PC-9 (cell line): ENCODE measurements at regions not wholly inside any gene's neighbourhood (a gene's known extent, or its start where the extent isn't known, plus 50 kb on each side); places are given as distances from the start of the nearest gene placed in this dataset.

ENCODE experiments used
- BruUV-seq: library from RNA; stranded (reverse); fragments of 400-500 nt; replicated peaks from 2 replicates; lab custom pipeline; 2021; lab: Mats Ljungman, UMichigan
- CTCF ChIA-PET: fragments of 300-600 bp; sonication (Branson Sonifier 250); formaldehyde crosslinking; loops from one replicate; lab custom pipeline; 2022; ENCODE audit warnings: antibody characterized with exemption; lab: Charles Lee
- POLR2A ChIA-PET: fragments of 300-600 bp; sonication (Branson Sonifier 250); formaldehyde crosslinking; loops from one replicate; lab custom pipeline; 2022; ENCODE audit warnings: antibody characterized with exemption; ENCODE audit not compliant: unreplicated experiment; lab: Charles Lee
- DNase-seq, 2 experiments: peaks; one replicate each; pipeline versions ENCODE4 v3.0.0 to v3.0.0-alpha.2; 2015 to 2022; ENCODE audit warnings: mixed read lengths in 1 of 2
- H2AFZ ChIP-seq: fragments of 200-600 bp; sonication (generic); 2 replicates; pipeline ENCODE4 v1.8.1; 2017; ENCODE audit warnings: antibody characterized with exemption
- H3F3A ChIP-seq: fragments of 200-600 bp; sonication (generic); 2 replicates; pipeline ENCODE4 v1.8.1; 2017; ENCODE audit warnings: antibody characterized with exemption, mild to moderate bottlenecking, low read depth; ENCODE audit not compliant: insufficient read depth
- H3K27ac ChIP-seq: fragments of 200-600 bp; sonication (generic); 2 replicates; pipeline ENCODE4 v1.6.1; 2016; ENCODE audit warnings: mixed run types
- H3K27me3 ChIP-seq: fragments of 200-600 bp; sonication (generic); 2 replicates; pipeline ENCODE4 v1.6.1; 2016; ENCODE audit warnings: low read depth, mixed run types; ENCODE audit not compliant: insufficient read depth
- H3K36me3 ChIP-seq: fragments of 200-600 bp; sonication (generic); 2 replicates; pipeline ENCODE4 v1.6.1; 2016; ENCODE audit warnings: low read depth, mixed run types
- H3K4me1 ChIP-seq: fragments of 200-600 bp; sonication (generic); replicated peaks from 2 replicates; pipeline ENCODE4 v1.6.1; 2016; ENCODE audit warnings: mixed run types; ENCODE audit not compliant: insufficient read depth
- H3K4me2 ChIP-seq: fragments of 200-600 bp; sonication (generic); 2 replicates; pipeline ENCODE4 v1.6.1; 2017; ENCODE audit warnings: mixed run types
- H3K4me3 ChIP-seq: fragments of 200-600 bp; sonication (generic); 2 replicates; pipeline ENCODE4 v1.6.1; 2016; ENCODE audit warnings: mixed run types
- H3K79me2 ChIP-seq: fragments of 200-600 bp; sonication (generic); 2 replicates; pipeline ENCODE4 v1.6.1; 2017; ENCODE audit warnings: low read depth, mixed run types
- H3K9me2 ChIP-seq: fragments of 200-600 bp; sonication (generic); 2 replicates; pipeline ENCODE4 v1.8.1; 2017; ENCODE audit warnings: mild to moderate bottlenecking; ENCODE audit not compliant: insufficient read depth
- H3K9me3 ChIP-seq: fragments of 200-600 bp; sonication (generic); 2 replicates; pipeline ENCODE4 v1.8.1; 2016; ENCODE audit warnings: low read depth; ENCODE audit not compliant: insufficient read depth
- H4K20me1 ChIP-seq: fragments of 200-600 bp; sonication (generic); 2 replicates; pipeline ENCODE4 v1.8.1; 2017; ENCODE audit not compliant: insufficient read depth
- CTCF ChIP-seq: fragments of 200-600 bp; sonication (generic); conservative IDR thresholded peaks from 2 replicates; pipeline ENCODE4 v1.6.1; 2017; ENCODE audit warnings: mixed run types, antibody characterized with exemption, mild to moderate bottlenecking, moderate library complexity
- EZH2 ChIP-seq: fragments of 200-600 bp; sonication (generic); IDR thresholded peaks from 2 replicates; pipeline ENCODE4 v1.8.0; 2017; ENCODE audit warnings: antibody characterized with exemption, low read depth
- intact Hi-C: fragments of 100-400 bp; cut with micrococcal nuclease; formaldehyde crosslinking; loops from one replicate; pipeline ENCODE4 v1.10.0; 2022; ENCODE audit not compliant: unreplicated experiment

- intact Hi-C loops, result no loop called here
- no TSS peak for BruUV-seq
- no peak for DNase-seq
- Histone ChIP-seq H3K27me3 (no peaks in the 10 kb centered on the region), H3K4me2 (no peak overlapping the region), H3K9me2 (no peaks in the 10 kb centered on the region), H3K9me3 (no peaks in the 10 kb centered on the region), H3K36me3 (no peaks in the 10 kb centered on the region), H3K79me2 (no peaks in the 10 kb centered on the region), H3F3A (no peaks in the 10 kb centered on the region), H3K4me3 (no peak overlapping the region), H2AFZ (no peak overlapping the region), H4K20me1 (no peaks in the 10 kb centered on the region), H3K4me1 (no peaks in the 10 kb centered on the region), H3K27ac (no peak overlapping the region)
- ChIA-PET CTCF (no interaction called here), POLR2A (no interaction called here)
- no peak for TF ChIP-seq CTCF
- TF ChIP-seq EZH2, result no peak
Observed at GRCh38 chr3:26550413-26550812, 72.2 kb upstream of the LRRC3B start.

GRCh38 chr3:26556637-26557036 is 65.9 kb upstream of the LRRC3B start:
- Histone ChIP-seq H3K79me2 (no peaks in the 10 kb centered on the region), H3K4me3 (no peak overlapping the region), H3K36me3 (no peaks in the 10 kb centered on the region), H3K4me1 (no peaks in the 10 kb centered on the region), H2AFZ (no peak overlapping the region), H3K4me2 (no peak overlapping the region), H3K9me2 (no peaks in the 10 kb centered on the region), H3K27me3 (no peaks in the 10 kb centered on the region; the same call in 1 of the 2 replicates), H4K20me1 (no peaks in the 10 kb centered on the region), H3K9me3 (no peaks in the 10 kb centered on the region), H3K27ac (no peak overlapping the region), H3F3A (no peaks in the 10 kb centered on the region)
- intact Hi-C loops, result no loop called here
- POLR2A ChIA-PET, result no interaction called here
- TF ChIP-seq CTCF (no peak), EZH2 (no peak)
- BruUV-seq, result no TSS peak
- CTCF ChIA-PET, result no interaction called here
- no peak for DNase-seq

- intact Hi-C loops, result no loop called here
- Histone ChIP-seq H3K27me3 (no peaks in the 10 kb centered on the region; the same call in 1 of the 2 replicates), H3K9me3 (no peaks in the 10 kb centered on the region), H4K20me1 (no peaks in the 10 kb centered on the region), H3F3A (no peaks in the 10 kb centered on the region), H3K4me1 (no peaks in the 10 kb centered on the region), H3K4me3 (no peak overlapping the region), H2AFZ (no peak overlapping the region), H3K79me2 (no peaks in the 10 kb centered on the region), H3K27ac (no peak overlapping the region), H3K36me3 (no peaks in the 10 kb centered on the region), H3K4me2 (no peak overlapping the region), H3K9me2 (no peaks in the 10 kb centered on the region)
- ChIA-PET CTCF (no interaction called here), POLR2A (no interaction called here)
- no peak for TF ChIP-seq CTCF
- no peak for TF ChIP-seq EZH2
- BruUV-seq, result no TSS peak
- DNase-seq, result no peak
Observed at GRCh38 chr3:26558257-26558656, 64.3 kb upstream of the LRRC3B start.
